RPMI7951 (cell line): ENCODE measurements at regions not wholly inside any gene's neighbourhood (a gene's known extent, or its start where the extent isn't known, plus 50 kb on each side); places are given as distances from the start of the nearest gene placed in this dataset.
"Not testable (repeated sequence)": the region's sequence is repeated elsewhere in the genome, so short reads cannot be mapped to it uniquely, and the experiment has no call there.

Source experiments
- DNase-seq: peaks from one replicate; pipeline ENCODE4 v3.0.0-alpha.2; 2012; ENCODE audit warnings: low read depth

DNA sequence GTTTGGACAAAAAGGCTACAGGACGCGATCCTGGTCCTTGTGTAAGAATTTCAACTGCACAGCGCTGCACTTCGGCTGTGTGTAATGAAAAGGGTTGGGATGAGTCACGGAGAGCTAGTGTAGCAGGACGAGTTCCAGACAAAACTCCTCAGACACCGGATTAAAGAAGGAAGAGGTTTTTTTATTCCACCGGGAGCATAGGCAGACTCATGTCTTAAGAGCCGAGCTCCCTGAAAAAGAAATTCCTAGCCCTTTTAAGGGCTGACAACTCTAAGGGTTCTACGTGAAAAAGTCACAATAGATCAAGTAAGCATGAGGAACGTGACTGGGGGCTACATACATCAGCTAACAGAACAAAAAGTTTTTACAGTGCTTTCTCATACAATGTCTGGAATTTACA lies 54.8 kb upstream of the FAM90A1 start:
- not testable (repeated sequence) for DNase-seq

DNA sequence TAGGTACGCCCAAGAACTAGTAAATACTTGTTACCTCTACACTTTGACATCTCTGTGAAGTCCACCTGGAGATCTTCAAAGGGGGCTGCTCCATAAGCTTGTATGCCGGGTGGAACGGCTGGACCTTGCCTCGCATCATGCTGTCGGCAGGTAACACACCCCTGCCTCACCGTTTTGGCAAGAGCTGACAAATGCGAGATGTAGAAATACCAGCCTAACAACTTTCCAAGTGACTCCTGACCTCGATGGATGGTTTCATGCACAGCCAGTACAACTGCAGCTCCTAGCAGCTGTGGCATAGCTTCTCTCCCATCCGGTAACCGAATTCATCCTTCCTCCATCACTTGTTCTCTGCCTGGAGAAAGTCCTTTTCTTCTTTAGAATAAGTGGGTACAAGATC lies 58.3 kb upstream of the FAM90A1 start:
- not testable (repeated sequence) for DNase-seq

DNA sequence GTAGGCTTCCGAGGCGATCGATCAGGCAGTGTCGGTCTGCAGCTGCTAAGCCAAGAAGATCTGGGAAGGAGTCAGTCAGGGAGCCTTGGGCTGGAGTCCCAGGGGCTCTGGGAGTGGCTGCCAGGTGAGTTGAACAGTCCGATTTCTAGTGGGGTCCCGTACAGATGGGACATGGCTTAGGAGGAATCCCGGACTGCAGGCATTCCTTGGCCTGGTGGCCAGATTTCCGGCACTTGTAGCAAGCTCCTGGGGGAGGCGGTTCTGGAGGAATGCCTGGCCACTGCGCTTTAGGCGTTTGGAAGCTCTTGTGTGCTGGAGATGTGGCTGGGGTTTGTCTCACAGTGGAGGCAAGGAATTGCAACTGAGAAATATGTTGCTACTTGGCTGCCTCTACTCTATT lies 64.3 kb upstream of the FAM90A1 start:
- DNase-seq = not testable (repeated sequence)

DNA sequence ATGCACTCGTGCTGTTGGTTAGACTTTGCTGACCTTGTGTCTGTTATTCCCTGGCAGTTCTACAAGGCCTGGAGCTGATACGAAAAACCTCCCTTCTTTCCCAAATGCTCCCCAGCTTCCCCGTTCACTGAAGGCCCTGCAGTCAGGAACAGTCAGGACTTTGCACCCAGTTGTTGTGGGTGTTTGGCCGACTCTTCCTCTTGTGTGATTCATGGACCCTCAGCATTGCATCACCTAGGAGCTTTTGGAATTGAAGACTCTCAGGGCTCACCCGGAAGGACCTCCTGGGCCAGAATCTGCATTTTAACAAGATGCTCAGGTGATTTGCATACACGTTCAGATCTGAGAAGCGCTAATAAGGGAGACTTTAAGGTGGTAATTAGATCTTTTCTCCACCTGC lies 67.2 kb upstream of the FAM90A1 start:
- not testable (repeated sequence) for DNase-seq

DNA sequence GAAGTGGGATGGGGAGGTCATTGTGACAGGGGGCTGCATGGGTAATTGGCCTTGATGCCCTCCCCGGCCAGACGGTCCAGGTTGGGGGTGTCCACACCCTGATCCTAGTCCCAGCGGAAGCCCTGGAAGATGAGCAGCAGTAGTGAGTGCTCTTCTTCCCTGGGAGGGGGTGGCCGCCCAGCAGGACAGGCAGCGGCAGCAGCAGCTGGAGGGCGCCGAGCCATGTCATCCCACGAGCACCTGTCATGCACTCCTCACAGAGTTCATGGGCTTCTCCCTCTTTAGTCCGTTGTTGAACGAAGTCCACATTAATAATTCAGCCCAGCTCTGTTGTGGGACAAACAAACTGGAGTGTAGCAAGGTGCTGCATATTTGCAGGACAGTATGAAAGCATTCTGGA lies 81.2 kb upstream of the FAM90A1 start:
- not testable (repeated sequence) for DNase-seq

DNA sequence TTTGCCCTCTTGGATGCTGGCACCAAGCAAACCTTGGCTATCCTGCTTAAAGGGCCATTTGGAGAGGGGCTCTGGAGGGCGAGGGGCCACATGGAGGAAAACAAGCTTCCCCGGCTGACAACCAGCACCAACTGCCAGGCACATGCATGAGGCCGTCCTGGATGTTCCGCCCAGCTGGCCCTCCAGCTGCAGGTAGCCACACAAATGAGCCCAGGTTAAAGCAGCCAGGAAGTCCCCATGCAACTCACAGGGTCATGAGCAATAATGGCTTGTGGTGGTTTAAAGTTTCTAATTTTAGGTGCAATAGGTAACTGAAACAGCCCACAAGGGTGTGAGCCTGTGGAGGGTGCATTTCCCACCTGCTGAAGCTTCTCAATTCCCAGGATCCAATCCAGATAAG lies 88.6 kb upstream of the FAM90A1 start:
- DNase-seq = not testable (repeated sequence)

DNA sequence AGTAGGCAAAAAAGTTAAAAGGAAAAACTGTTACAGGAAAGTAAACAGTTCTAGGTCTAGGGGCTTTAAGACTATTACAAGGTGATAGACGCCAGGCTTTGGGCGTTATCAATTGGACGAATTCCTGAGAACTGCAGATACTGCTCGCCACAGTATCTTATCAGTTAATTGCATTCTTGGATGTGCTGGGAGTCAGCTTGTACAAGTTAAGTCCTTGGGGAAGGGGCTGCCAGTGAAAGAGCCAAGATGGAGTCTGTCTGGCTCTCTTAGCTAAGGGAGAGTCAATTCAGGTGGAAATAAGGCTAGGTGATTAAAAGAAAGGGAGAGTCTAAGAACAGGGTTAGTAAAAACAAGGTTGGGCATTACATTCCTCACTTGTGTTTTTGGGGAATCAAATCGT lies 90.3 kb upstream of the FAM90A1 start:
- DNase-seq = not testable (repeated sequence)

DNA sequence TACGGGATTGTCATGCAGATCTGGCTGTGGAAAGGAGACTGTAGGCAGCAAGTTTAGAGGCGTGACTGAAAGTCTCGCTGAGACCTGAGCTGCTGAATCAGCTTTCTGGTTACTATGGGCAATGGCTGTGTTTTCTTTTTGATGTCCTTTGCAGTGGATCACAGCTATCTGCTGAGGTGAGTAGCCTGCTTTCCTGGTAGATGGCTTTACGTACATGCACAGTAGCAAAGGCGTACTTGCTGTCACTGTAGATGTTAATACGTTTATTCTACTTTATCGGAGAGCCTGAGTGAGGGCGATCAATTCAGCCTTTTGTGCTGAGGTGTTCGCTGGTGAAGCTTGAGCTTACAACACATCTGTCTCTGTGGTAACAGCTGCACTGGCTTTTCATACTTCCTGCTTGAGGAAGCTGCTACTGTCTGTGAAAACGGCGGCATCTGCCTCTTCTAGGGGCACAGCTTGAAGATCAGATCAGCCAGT lies 92.9 kb upstream of the FAM90A1 start:
- DNase-seq = not testable (repeated sequence)

DNA sequence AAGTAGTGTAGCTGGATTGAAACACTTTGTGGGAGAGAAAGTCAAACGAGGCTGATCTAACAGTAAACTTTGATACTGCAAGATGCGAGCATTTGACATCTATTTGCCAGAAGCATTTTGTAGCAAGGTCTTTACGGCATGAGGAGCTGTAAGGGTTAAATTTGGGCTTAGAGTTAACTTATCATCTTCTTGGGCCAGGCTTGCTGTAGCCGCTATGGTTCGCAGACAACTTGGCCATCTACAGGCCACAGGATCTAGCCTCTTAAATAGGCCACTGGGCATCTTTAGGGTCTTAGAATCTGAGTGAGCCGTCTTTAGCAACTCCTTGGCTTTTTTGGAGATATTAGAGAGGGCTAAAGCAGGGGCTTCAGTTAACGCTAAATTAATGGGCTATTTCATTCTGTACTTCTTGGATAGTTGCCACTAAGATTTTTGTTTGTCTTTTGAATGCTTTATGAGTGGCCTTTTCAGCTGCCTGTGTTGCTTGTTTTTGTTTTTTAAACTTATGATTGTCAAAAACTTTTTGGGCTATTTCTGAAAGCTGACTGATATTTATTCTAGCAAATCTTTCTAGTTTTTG lies 93.5 kb upstream of the FAM90A1 start:
- not testable (repeated sequence) for DNase-seq

DNA sequence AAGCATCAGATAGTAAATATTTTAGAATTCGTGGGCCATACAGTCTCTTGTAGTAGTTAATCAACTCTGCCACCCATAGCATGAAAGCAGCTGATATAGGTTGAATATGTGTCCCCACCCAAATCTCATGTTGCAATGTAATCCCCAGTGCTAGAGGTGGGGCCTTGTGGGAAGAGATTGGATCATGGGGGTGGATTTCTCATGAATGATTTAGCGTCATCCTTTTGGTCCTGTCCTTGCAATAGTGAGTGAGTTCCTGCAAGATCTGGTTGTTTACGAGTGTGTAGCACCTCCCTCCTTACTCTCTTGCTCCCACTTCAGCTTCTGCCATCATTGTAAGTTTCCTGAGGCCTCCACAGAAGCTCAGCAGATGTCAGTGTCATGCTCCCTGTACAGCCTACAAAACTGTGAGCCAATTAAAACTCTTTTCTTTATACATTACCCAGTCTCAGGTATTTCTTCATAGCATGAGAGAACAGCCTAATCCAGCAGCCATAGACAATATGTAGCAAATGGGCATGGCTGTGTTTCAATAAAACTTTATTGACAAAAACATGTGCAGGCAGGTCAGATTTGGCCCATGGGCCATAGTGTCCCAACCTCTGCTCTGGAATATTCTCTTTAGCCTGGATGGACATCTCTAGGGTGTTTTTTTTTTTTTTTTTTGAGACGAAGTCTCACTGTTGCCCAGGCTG lies 97.9 kb upstream of the FAM90A1 start:
- not testable (repeated sequence) for DNase-seq

DNA sequence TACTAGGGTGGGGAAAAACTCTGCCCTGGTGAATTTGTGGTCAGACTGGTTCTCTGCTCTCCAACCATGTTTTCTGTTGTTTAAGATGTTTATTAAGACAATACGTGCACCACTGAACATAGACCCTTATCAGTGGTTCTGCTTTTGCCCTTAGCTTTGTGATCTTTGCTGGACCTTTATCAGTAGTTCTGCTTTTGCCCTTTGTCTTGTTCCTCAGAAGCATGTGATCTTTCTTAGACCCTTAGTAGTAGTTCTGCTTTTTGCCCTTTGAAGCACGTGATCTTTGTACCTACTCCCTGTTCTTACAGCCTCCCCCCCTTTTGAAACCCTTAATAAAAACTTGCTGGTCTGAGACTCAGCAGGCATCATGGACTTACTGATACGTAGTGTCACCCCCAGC lies 101.4 kb upstream of the FAM90A1 start:
- not testable (repeated sequence) for DNase-seq

DNA sequence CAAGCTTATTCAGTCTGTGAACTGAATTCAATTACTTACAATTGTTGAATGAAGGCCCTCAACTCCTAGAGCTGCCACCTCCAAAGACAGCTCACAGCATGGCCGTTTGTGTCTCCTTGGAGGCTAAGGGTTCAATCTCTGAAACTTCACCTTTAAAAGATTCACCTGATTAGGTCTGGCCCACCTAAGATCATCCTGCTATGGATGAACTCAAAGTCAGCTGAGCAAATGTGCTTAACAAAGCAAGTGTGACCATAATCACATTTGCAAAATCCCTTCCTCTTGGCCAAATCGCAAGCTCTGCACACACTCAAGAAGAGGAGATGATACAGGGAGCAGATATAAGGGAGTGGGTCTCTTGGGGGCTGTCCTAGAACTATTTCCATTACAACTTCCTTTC lies 105.0 kb upstream of the FAM90A1 start:
- not testable (repeated sequence) for DNase-seq

DNA sequence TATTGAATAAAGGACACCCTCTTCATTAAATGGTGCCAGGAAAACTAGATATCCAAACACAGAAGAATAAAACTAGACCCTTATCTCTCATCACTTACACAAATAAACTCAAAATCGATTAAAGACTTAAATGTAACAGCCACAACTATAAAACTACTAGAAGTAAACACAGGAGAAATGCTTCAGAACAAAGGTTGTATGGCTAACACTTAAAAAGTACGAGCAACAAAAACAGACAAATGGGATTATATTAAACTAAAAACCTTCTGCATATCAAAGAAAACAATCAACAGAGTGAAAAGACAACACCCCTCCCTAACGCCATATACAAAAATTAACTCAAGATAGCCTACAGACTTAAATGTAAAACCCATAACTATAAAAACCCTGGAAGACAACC lies 104.7 kb upstream of the CLEC6A start:
- not testable (repeated sequence) for DNase-seq

DNA sequence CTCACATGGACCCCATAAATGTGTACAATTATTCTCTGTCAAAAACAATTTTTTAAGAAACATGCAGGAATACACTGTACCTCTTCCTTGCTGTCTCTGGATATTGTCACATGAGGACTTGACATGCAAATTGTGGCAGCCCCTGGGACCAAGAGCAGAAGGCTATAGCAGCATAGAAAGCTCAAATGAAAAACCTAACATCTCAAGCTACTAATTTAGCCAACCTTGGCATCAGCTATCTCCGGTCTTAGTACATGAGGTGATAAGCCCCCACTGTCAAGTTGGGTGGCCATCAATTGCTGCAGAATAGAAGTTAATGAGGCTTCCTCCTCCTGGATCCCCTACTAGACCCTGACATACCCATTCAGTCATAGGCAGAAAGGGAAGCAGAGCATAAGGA lies 101.0 kb upstream of the CLEC6A start:
- not testable (repeated sequence) for DNase-seq

DNA sequence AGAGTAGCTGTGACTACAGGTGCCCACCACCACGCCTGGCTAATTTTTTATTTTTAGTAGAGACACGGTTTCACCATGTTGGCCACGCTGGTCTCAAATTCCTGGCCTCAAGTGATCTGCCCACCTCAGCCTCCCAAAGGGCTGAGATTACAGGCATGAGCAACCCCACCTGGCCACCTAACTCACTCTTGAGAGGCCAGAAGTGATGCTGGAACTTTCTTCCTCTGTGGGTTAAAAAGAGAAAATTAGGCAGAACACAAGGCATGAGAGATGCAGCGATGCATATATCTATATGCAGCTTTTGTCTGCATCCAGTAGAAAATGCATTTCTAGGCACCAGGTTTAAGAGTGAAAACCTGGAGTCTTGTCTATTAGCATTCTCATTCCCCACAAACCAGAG lies 100.2 kb upstream of the CLEC6A start:
- not testable (repeated sequence) for DNase-seq

DNA sequence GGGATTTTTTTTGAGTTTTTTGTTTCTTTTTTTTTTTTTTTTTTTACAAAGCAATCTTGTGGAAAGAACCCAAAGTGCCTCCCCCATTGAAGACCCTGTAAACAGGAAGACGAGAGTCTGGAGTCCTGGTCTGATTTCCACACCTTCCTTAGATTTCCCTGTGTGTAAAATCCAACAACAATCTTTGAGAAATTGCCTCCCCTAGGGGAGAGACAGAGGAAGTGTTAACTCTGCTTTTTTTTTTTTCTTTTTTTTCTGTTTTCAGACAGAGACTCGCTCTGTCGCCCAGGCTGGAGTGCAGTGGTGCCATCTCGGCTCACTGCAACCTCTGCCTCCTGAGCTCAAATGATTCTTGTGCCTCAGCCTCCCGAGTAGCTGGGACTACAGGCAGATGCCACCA lies 82.0 kb upstream of the CLEC6A start:
- not testable (repeated sequence) for DNase-seq

DNA sequence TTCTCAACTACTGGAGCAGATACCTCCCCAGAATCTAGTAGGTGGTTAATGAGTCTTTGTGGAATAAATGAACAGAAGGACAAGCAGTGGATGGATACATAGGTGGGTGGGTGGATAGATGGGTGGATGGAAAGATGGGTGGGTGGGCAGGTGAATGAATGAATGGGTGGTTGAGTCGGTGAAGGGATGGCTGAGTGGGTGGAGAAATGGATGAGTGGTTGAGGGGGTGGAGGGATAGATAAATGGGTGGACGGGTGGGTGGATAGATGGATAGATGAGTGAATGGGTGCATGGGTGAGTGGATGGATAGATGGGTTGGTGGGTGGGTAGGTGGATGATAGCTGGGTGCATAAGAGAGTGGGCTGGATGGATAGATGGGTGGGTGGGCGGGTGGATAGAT lies 80.6 kb upstream of the CLEC6A start:
- not testable (repeated sequence) for DNase-seq

DNA sequence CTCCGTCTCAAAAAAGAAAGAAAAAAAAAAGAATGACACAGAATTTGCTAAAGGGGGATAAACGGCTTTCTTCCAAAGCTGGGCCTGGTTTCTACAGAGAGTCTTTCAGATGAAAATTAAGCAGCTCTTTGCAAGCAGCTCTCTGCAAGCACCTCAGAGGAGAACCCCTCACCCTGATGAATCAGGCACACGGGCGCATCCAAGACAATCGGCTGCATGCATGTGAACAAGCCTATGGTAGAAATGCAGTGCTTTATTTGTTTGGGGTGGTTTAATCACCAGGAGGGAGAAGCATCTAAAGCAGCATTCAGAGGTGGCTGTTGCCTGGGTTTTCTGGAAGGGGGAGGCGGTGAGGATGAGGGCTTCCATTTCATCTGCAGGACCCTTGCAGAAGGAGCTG lies 78.0 kb upstream of the CLEC6A start:
- DNase-seq = not testable (repeated sequence)

DNA sequence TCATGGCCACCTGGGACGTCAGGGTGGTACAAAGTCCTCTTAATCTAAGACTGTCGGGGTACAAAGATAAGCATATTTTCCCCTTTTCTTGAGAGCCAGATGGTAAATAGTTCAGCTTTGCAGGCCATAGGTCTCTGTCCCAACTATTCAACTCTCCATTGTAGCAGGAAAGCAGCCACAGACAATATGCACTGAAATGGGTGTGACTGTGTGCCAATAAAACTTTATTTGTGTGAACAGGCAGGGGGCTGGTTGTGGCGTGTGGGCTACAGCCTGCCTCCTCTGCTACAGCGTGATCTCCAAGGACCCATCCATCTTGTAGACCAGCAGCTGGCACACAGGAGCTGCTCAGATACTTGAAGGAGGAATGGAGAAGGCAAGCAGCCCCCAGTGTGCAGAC lies 73.2 kb upstream of the CLEC6A start:
- not testable (repeated sequence) for DNase-seq

DNA sequence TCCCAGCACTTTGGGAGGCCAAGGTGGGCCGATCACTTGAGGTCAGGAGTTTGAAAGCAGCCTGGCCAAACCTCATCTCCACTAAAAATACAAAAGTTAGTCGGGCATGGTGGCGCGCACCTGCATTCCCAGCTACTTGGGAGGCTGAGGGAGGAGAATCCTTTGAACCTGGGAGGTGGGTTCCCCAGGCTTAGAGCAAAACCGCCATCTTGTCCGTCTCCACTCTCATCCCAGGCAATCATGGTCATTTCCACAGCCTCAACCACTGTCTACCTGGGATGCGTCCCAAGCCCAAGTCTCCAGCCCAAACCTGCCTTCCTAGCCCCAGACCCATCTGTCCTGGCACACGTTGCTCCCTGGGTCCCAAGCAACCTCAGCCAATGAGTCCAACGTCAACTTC lies 71.1 kb upstream of the CLEC6A start:
- DNase-seq = not testable (repeated sequence)

DNA sequence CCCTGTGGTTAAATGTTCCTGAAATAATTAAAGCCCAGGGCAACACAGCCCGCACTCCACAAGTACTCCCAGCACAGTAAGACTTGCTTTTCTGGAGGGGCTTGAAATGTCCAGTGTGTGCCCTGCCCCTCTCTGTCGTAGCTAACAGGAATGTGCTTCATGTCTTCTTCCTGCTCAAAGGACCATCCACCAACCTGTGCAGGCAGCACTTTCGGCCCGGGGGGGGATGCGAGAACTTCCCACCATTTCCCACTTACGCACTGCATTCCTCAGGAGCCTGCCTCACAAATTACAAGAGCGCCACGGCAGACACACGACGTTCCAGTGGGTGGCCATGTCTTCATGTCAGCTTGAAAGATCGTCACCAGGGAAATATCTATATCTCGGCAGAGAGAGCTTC lies 70.3 kb upstream of the CLEC6A start:
- not testable (repeated sequence) for DNase-seq

DNA sequence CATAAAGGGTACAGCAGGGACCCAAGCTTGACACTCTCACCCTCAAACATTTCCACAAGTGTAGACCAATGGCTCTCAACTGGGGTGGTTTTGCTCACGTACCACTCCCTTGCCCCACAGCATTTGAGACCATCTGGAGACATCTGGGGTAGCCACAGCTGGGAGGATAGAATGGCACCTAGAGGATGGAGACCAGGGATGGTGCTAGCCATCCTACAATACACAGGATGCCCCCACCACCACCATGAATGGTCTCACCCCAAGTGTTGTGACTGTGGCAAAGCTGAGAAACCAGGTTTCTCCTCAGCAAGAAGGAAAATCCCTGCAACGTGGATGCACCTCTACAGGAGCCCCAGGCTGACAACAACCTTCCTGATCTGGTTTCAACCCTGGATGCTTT lies 69.1 kb upstream of the CLEC6A start:
- DNase-seq = not testable (repeated sequence)

DNA sequence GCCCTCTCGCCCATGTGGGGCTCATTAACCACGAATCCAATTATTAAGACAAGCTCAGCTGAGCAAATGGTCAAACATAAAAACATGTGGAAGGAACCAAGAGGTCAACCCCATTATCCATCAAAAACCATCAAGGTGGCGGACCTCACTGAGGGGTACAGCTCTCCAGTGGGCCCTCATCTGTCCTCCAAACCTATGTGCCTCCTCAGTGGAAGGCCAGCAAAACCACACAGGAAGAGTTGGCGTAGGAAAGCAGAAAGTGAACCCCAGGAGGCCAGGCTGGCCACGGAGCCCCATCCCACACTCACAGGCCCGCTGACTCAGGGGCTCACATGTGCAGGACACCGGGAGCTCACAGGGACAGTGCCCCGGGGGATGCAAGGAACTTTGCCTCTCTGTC lies 66.5 kb upstream of the CLEC6A start:
- DNase-seq = not testable (repeated sequence)
